ENCODE measurements at regions not wholly inside any gene's neighbourhood (a gene's known extent, or its start where the extent isn't known, plus 50 kb on each side); places are given as distances from the start of the nearest gene placed in this dataset.
"Not testable (repeated sequence)": the region's sequence is repeated elsewhere in the genome, so short reads cannot be mapped to it uniquely, and the experiment has no call there.

DNA sequence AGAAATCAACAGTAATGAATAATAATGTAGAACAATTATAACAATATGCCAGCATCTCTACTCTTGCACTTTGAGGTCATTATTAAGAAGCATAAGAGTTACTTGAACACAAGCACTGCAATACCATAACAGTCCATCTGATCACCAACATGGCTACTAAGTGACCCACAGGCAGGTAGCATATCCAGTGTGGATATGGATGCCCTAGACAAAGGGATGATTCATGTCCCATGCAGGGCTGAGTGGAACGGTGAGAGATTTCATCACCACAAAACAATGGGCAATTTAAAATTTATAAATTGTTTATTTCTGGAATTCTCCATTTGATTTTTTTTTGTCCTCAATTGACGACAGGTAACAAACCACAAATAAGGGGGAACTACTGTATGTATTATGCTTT, 107.7 kb upstream of the TSC22D2 start:
- no peak for DNase-seq

DNA sequence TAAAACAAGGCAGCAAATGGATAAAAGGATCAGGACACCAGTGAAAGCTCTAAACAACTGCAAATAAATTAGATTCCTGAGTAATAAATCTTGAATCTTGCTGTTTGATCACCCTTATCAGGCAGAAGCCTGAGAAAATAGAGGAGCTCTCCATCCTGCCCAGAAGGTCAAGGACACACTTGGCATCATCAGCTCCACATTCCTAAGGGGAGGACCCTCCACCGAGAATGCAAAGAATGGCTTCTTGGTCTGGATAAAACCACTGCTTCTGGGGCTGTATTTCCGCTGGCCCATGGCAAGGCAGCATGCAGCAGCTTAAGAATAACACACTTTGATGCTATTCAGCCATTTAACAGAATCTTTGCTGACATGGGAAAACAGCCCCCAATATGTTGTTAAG, 108.9 kb upstream of the TSC22D2 start:
- DNase-seq: no peak

DNA sequence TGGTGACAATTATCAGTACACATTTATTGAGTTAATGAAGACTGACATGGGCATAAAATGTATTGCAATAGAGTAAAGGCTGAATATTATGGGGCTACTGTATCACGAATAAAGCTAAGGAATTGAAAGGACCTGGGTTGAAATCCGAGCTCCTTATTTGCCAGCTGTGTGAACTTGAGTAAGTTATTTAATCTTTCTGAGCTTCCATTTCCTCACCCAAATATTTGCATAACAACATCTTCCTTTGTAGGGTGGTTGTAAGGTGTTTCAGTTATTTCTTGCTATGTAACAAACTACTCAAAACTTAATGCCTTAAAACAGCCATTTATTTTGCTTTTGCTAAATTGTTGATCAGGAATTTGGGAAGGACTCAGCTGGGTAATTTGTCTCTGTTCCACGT, 111.1 kb upstream of the TSC22D2 start:
- DNase-seq: no peak

DNA sequence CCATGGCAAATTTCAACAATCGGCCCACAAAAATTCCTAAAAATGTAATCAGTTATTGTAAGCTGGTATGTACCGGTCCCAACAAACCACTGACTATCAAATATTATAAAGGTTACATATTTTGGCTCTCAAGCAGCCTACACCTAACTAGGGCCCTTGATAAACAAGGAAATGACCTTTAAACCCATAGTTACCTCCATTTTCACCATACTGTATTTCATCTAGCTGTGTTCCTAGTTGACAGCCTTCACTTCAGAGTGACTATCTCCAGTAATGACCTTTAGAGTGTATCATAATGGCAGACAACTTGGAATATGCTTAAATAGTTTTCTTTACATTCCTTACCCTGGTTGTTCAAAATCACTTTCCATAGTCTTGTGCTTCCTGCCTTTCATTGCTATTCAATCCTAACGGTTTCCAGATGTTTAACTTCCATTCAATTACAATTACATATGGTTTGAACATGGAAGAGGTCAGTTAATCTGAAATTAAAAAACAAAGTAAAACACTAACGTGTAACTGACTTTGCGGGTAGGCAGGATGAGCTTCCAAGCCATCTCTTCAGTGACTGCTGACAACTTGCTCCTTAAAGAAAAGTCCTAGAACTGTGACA, 111.9 kb upstream of the TSC22D2 start:
- DNase-seq: no peak

DNA sequence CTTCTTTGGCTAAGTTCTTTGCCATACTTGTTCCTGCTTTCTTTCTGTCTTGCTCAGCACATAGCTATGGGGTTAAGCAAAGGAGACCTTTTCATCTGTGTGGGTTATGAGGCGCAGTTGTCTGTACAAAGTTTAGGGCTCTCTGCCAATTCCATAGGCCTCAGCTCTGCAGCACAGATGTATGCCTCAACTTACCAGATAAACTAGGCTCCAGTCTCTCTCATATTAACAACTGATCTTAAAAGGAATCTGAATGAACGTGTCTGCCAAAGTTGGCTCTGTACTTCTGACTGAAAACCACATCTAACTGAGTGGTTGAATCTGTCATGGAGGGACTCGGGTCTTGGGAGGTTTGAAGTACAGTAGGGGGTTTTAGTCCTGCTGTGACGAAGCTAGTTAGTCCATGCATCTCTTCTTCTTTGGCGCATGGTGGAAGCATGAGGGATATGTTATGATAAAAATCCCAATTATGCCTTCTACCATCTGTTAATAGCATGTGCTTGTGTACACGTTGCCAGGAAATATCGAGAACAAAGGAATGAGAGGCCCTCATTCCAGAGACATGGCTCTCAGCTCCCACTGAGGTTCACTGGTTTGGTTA, 114.6 kb upstream of the TSC22D2 start:
- DNase-seq: no peak

DNA sequence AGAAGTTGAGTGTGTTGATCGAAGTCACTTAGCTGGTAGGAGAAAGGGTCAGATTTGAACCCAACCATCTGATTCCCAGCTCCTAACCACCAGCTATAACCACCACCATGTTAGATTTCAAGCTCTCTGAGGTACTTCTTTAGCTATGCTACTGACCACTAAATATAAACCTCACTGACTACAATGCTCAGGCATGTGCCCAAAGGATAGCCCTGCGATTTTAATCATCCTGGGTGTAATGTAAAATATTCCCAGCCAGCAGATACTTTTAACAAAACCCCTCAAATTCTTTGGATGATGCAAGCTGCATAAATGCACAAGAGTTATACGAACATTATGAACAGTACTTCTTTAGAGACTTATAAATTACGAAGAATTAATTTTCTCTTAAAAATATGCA, 115.2 kb upstream of the TSC22D2 start:
- DNase-seq: no peak

DNA sequence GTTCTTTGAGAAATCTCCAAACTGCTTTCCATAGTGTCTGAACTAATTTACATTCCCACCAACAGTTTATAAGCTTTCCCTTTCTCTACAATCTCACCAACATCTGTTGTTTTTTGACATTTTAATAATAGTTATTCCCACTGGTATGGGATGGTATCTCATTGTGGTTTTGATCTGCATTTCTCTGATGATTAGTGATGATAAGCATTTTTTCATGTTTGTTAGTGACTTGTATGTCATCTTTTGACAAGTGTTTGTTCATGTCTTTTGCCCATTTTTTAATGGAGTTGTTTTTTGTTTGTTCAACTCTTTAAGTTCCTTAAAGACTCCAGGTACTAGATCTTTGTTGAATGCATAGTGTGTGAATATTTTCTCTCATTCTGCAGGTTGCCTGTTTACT, 116.6 kb upstream of the TSC22D2 start:
- DNase-seq: no peak

DNA sequence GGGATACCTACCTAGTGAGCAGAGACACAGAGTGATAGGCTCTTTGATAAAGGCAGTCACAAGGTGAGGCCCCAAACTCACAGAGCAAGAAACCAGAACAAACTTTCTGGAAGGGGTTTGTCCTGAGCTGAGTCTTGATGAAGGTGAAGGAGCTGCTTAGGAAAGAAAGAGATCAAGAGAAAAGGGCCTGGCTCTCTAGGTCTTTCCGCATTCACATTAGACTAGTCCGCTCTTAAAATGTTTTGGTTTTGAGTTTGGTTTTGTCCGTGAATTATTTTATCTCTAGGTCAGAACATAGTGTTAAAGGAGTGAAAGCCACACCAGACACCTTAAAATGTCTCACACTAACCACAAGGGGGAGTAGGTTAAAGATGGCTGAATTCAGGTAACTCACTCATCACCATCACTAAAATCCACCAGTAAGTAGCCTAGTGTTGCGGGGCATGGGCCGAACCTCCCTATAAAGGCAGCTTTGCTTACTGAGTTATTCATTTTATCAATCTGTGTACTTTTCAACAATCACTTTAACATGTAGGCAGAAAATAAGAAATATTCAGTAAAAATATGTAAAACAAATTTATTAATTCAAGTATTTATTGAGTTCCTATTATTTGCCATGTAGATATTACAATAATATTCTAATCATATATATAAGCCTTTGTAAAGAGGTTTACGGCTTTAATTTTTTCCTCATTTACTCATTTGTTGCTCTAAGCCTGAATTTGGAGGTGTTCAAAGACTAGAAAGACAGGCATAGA, 121.5 kb upstream of the TSC22D2 start:
- peak; percentile 3 to 14 for DNase-seq

DNA sequence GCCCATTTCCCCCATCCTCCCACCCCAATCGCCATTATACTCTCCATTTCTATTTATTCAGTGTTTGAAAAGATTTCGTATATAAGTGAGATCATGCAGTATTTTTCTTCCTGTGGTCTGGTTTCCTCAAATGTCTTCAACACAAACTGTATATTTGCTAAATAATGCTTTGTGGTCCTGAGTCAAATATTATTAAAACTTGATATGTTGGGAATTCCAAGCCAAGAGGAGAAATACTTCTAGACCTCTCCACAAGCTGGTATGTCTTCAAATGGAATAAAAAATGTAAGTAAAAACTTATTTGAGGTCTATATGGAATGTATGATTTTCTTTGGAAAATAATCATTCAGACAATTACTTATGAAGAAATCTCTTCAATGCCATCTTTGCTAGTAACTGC, 122.5 kb upstream of the TSC22D2 start:
- no peak for DNase-seq

DNA sequence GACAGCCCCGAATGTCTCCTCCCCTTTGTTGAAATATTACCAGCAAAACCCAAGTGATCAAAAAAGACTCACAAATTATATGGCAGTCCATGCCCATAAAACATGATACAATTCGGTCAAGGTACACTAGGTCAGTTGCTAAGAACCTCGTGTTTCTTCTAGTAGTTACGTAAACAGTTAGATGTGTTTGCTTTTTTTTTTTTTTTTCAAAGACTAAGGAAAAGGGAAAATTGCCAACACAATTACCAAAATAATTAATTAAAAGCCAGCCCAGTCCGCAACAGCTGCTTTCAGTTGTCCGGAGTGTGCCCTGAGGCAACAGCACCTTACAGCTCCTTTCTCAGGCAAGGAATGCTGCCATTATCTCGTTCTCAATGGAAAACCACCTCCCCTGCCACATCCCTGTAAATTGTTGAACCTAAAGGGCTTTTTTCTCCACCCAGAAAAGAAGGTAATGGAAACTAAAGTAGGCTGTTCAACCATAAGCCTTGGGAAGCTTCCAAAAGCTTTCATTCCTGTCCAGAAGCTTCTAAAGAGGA, 129.2 kb upstream of the TSC22D2 start:
- DNase-seq: no peak

DNA sequence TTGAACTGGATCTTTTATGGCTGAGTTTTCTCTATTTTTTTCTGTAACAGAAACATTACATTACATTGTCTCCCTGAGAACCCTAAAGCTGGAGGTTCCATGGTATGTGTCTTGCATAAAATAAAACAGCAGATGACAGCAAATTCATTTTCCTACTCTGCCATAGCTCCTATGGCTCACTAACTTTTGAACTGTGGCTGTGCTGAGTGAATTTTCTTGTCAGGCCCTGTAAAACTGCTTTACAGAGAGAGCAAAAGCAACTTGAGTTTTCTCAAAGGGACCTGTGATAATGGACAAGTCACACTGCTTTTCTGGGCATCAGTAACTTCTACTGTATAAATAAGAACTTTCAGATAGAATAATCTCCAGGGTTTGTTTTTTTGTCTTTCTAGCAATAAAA, 129.9 kb upstream of the TSC22D2 start:
- DNase-seq: no peak

DNA sequence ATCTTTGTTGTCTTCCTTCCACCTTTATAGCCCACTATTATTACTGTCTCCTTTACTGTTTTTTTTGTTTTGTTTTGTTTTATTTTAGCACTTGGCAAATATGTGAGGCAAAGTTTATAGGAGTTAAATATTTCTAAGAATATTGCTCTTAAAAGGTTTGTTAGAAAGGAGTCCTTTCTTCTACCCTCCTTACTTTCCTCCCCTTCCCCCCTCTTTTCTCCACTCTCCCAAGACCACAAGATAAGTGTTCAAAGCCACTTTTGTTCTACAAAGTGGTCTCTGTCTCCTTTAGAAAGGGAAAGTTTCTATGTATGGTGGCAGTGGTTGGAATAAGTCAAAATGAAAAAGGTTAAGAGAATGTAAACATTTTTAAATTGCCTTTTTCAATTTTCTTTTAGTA, 130.7 kb upstream of the TSC22D2 start:
- DNase-seq: no peak

DNA sequence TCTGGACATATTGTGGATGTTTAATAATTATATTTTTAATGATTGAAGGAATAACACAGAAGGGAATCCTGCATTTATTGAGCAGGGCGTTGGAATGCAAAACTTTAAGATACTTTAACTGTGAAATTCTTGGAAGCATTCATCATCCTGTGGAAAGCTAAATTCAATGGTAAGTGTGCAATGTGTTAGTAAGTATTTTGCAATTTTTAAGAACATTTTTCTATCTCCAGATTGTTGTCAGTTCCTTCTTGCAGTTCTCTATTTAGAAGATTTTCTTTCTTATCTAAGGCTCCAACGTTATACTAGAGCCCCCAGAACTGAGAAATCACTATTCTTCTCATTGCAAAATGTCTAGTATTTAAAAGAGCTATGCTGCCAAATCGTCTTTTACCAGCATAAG, 132.2 kb upstream of the TSC22D2 start:
- DNase-seq: no peak

DNA sequence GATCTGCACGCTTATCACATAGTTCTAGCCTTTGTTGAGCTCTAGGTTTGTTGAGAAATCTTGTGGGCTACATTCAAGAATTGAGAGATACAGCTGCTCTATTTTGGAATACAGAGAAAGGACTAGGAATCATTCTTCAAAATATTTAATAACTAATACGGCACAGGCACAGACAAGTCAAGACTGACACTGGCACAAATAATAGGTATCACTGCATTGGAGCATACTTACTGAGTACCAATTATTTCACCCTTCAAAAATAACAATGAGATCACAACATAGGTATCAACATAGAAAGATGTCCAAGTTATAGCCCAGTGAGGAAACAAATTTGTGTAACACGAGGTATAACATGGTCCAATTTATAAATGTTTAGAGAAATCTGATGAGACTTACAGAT, 133.7 kb upstream of the TSC22D2 start:
- no peak for DNase-seq

DNA sequence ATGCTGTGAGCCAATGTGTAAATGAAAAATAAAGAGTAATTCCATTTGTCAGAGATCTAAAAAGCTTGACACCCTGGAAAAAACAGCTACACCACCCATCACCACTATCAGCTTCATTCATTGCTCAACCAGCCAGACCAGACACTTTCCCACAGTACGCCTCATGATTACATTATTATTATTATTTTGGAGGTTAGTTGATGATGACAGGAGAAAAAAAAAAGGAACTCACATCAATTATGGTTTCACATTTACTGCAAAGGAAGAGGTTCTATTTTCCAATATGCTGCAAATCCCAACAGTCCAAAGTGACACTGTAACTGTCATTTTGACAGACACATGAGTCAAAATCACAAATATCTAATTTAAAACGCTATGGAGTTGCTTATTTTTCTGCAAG, 134.7 kb upstream of the TSC22D2 start:
- DNase-seq: no peak

DNA sequence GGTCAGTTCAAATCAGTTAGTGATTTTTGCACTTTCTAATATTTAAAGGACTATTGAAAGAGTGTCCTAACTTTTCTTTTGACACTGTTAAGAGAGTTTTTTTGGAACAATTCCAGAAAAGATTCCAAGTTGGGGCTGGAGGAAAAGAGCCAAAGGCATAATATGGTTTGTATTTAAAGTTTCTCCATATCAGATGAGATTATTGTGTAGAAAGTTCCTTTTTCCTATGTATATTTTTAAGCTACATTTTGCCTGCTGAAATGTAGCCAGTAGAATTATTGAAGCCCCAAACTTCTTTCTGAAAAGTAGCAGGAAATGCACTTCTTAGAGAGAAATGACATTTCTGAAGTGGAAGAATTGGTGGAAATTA, 136.5 kb upstream of the TSC22D2 start:
- no peak for DNase-seq

DNA sequence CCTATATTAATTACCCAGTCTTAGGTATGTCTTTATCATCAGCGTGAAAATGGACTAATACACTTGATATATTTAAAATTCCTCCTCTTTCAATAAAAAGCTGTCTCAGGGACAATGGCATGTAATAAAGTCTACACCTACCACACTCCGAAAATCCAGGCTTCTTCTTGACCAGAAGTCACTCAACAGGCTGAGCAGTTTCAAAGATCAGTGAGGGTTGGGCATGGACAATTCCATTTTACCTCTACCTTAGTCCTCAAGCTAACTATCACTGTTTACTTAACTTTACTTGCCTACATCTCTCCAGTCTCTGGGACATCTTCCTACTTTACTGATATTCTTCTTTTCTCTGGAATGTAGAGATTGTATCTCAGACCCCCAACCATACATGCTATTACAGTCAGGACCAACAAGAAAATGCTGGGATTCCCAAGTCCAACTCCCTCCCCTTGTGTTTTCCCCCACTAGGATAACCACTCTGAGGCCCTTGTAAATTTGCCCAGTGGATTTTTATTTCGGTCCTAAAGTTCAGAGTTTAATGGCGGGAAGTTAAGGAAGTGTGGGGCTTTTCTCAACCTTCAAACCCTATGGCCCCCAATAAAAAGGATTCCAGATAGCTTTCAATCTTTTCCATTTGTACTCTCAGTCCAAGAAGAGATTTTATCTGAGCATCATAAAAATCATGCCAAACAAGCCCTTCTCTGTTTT, 137.1 kb upstream of the TSC22D2 start:
- DNase-seq: no peak

DNA sequence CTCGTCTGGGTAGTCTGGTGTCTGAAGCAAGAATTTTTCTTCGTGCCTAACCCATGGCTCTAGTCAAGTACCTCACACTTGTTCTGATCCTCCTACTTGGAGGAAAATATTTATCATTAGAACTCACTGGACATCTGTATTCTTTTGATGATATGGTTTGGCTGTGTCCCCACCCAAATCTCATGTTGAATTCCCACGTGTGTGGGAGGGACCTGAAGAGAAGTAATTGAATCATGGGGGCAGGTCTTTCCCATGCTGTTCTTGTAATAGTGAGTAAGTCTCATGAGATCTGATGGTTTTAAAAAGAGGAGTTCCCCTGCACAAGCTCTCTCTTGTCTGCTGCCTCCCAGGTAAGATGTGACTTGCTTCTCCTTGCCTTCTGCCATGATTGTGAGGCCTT, 137.7 kb upstream of the TSC22D2 start:
- not testable (repeated sequence) for DNase-seq

DNA sequence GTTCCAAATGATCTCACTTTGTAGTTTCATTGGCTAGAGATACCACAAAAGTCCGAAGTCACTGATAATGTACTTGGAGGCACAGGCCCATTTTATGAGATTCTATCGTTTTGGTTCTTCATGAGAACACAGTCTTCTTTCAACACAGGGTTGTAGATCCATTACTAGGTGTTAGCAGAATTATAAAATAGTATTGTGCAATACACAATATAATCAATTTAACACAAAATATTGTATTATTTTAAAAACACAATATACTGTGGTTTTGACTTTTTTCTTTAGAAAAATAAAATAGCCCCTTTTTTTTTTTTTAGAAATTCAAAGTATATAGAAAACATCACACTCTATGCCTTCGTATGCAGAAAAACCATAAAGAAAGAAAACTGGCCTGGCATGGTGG, 138.6 kb upstream of the TSC22D2 start:
- DNase-seq: no peak

DNA sequence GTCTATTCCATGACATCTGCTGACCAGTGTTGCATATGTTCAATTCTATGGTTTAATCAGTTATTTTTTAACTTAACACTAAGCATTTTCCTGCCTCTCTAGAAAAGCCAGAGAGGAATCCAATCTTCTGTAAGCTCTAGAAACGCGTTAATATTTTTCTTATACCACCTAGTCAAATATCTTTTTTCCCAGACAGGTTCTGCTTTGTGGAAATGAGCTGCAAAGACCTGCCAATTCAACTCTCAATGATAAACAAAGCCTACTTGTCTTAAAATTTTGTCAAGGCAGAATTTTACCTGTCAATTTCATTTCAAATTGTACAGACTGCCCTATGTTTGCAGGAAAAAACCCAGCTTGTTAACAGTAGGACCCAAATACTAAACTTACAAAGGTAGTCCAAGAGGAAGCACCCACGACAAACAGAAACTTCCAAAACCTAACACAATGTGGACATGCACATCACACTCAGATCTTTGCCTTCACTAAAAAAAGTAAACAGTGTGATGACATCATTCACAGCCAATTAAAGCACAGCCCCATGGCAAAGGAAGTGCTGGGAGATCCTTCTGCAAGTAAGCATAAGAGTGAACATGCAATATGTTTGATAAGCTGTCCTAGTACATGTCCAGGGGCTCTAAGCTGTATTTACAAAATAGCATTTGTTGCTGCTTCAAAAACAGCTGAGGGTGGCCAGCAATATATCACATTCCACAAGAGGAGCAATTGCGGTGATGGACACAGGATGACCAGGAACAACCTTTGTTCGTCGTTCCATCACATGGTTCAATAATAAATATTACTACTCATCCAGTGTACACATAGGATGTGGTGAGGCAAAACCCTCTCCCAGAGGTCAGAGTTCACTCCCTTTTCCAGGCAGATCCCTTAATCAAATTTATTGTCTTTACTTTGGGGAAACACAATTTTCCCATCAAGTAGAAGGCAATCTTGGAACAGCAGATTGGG, 139.4 kb upstream of the TSC22D2 start:
- DNase-seq: no peak

DNA sequence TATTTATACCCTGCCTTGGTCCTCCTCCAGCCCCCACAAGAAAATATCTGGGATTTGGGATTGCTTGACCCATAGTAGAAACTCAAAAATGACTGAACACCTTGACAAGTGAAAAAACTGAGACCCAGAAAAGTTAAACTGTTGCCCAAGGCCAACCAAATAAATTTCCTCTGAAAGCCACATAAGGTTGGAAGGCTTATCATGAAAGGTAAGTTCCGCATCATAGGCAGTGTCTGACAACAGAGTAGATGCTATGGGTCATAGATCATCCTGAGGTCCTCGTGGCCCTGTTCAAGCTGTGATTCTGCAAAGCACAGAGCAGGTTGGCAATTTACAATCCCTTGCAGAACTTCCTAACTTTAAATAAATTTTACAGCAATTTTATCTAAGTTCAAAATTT, 140.8 kb upstream of the TSC22D2 start:
- DNase-seq: no peak

DNA sequence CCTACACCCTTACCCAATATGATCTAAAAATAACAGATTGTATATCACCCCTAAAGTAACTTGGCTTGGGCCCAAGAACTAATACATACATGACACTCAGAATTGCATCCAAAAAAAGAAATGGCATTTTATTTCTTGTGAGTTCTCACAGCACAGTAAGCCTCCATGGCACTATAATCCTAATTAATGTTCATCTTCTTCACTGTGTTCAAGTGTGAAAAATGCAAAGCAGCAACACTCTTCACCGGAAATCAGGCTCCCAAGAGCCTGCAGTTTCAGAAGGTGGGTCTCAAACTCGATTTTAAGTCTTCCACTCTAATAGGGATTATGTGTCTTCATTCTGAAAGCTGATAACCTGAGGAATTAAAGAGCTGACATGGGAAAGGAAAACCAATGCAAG, 142.8 kb upstream of the TSC22D2 start:
- DNase-seq: no peak
